GM19043 (cell line): ENCODE measurements at regions not wholly inside any gene's neighbourhood (a gene's known extent, or its start where the extent isn't known, plus 50 kb on each side); places are given as distances from the start of the nearest gene placed in this dataset.
"Not testable (repeated sequence)": the region's sequence is repeated elsewhere in the genome, so short reads cannot be mapped to it uniquely, and the experiment has no call there.

Source experiments
- ATAC-seq: cut with Tn5 transposase; IDR thresholded peaks from one replicate; pipeline ENCODE4 v1.9.1; 2021; ENCODE audit warnings: low read depth; ENCODE audit not compliant: unreplicated experiment

DNA sequence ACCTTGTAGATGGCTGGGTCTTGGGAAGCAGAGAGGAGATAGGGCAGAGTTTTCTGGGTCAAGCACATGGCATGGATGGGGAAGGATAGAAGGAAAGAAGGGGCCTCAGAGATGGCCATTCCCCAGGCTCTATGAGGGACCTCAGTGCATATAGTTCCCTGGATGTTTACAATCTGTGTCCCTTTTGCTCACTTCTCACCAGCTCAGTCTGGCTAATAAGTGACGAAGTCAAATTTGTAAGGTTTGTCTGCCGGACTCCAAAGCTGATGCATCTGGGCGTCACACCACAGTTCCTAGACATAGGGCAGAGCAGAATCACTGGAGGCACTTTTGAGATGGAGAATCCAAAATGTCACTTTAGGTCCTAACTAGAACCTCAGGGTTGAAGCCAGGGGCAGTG is 416.4 kb upstream of the PROX1 start:
- ATAC-seq: no peak

DNA sequence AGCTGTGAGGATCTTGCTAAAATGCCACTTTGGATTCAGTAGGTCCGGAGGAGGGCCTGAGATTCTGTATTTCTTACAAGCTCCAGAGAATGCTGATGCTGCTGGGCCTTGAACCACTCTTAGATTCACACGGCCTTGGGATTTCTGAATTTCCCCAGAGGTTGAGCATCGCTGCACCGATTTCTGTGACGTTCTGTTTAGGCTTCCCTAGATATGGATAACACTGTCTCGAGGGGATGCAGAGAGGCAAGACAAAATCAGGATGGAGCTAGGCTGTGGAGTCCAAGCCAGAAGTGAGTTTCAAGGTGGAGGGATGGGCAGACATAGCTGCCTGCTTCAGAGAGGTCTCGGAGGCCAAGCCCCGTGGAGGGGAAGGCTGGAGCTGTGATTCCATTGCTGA is 415.9 kb upstream of the PROX1 start:
- no peak for ATAC-seq

DNA sequence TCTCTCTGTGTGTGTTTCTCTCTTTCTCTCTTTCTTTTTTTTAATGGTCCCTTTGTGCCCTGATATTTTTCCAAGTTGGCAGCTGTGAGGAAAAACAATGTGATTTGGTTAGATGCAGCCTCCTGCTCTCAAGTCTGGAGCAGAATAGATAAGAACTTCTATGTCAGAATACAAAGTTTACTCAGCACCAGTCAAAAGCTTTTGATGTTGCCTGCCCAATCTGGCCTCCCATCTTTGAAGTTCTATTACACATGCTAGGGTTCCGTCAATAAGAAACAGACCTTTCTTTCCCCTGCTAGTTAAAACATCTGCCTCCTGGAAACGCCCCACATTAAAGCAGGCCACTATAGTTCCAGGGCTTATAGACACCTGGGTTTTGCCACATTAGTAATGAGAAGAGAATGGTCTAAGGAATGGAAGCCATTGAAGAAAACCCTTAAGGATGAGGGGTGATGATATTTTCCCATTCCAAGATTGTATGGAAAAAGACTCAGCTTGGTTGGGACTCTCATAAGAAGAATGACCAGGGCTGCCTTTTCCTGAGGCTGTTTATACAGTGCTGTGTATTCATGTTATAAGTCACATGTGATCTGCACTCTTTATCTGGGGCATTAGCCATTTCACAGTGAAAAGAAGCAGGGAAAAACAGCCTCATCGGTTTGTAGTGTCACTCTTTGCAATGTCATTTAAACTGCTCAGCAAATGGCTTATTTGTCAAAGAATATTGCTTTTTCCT is 414.7 kb upstream of the PROX1 start:
- no peak for ATAC-seq

DNA sequence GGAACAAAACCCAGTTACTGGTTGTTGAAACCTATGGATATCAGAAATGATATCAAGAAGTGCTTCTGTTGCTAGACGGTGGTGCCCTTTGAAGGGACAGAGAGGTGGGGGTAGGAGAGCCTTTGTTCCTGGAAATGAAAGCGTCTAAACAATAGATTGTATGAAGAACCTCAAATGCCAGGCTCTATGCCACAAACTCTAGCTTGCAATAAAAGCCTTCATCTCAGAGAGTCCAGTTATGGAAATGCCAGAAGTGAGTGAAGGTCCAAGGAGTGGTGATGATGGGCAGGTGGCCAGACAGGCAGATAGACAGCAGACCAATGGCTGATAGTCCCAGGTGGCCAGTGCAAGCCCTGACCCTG is 414.1 kb upstream of the PROX1 start:
- ATAC-seq: no peak

DNA sequence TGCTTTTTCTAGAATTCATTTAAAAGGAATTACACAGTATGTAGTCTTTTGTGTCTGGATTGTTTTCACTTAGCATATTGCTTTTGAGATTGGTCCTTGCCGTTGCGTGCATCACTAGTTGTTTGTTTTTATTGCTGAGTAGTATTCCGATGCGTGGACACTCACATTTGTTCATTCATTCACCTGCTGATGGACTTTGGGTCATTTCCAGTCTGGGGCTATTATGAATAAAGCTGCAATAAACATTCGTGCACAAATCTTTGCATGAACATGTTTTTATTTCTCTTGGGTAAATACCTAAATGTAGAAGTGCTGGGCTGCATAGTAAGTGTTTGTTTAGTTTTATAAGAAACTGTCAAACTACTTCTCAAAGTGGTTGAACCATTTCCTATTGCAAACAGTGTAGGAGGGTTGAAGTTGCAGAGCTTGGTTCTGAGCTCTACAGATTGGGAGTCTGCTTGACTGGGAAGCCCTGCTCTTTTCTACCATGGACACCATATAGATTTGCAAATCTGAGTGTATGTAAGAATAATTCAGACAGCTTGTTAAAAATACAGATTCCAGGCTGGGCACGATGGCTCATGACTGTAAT is 404.7 kb upstream of the PROX1 start:
- ATAC-seq: no peak

DNA sequence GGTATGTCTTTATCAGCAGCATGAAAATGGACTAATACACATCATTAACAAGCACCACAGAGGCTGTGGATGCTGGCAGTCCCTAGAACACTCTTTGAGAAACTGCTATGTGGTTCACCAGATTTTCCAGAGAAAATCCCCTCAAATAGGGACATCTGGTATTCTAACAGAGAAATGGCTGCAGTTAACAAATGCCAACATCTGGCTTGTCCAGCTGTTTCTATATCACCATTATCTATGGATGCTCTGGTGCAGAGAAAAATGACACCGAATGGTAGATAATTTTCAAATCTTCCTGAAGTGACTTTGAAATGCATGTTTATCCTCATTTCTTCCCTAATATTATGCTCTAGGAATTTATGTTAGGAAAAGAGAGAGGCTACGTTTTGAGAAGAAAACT is 403.5 kb upstream of the PROX1 start:
- no peak for ATAC-seq

DNA sequence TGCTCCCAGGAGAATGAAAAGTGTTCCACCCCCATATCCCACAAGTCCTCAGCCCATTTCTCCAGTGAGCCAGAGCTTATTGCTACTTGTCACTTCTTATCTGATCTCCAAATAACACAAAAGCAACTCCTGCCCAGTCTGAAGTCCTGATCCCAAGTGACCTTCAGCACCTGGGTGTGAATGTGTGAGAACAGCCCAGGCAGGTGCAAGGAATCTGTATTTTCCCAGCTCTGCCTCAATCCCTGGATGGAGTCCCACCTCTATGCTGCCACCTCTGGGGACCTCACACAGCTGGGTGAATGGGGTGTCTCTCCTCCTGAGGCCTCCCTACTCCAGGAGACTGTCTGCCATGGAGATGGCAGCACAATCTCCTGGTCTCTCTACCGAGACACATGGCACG is 402.4 kb upstream of the PROX1 start:
- ATAC-seq: no peak

DNA sequence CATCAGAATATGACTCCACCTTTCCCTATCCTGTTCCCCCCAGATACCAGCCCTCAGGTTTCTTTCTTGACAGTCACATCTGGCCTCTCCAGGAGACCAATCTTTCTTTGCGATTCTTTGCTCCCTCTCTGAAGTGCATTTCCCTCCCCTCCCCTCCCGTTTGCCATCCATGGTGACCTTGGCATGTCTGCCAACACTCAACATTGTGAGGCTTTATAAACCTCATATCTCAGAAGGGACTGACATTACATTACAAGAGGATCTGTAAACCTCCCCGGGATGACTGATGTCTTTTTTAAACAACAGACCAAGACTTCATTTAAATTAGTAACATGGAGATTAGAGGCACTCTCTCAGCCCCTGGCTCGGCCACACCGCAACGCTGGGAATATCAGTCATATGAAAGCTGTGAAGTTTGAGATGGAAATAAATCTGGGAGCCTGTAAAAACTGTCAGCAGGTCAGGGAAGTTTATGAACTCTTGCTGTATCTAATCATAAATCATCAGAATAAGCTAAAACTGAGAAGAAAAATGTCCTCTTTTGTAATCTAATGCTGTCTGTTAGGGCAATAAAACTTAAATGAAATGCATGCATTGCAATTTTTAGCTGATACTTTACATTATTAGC is 401.7 kb upstream of the PROX1 start:
- ATAC-seq: no peak

DNA sequence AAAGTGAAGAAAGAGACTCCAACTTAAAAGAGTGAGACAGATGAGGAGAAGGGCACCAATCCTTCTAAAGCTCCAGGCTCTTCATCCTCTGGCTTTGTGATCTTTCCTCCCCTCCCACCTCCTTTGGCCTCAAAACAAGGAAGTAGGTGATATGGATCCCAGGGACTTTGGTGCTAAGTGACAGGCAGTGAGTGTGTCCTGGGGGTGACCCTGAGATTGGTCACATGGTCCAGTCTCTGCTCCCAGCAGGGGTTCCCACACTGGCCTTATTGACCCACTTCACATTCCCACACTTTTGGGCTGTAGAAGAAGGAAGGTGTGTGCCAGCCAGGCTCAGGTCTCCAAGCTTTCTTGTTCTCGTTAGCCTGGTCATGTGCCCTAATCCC is 401.2 kb upstream of the PROX1 start:
- ATAC-seq: no peak

DNA sequence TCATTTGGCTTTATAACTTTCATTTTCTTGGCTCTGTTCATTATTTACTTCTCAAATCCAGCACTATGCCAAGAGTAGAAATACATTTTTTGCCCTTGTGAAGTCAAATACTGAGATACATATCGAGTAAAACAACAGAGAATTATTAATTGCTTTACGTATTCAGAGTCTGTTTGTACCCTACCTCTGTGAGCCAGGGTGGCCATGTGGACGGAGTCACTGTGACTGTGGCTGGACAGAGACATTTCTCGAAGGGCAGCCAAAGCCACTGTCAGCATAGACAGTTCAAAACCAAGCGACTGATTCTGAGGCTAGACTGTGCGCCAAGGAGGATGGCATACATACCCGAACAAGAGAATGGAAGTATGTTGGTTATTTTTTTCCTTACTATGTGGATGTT is 391.0 kb upstream of the PROX1 start:
- no peak for ATAC-seq

DNA sequence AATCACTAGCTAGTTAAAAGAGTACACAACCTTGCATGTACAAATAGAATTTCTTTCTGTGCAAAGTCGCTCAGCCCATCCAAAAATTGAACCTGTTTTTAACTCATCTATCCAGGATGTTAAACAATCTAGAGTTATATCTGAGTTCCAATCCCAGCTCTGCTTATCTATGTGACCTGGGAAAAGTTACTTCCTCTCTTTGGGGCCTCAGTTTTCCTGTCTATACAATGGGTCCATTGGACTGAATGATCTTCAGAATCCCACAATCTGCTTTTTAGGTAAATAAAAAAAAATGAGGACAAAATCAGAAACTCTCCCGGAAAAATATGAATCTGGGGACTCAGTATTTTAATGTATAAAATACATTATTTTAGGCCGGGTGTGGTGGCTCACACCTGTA is 389.5 kb upstream of the PROX1 start:
- ATAC-seq: no peak

DNA sequence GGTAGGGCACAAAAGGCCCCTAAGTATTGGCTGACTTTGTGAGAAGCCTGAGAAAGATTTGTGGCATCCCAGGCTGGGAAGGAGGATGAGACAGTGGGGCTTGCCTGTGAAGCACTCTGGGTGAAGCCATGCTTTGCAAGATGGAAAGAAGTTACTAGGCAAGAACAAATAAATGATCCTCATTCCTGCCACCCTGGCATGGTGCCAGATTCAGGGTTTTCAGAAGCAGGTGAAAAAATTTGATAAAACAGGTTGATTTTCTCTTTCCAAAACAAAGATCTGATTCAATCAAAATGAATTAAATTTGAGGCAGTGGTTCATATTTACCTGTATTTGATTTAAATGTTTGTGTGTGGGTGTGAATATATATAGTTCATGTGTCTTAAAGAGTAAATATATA is 386.9 kb upstream of the PROX1 start:
- no peak for ATAC-seq

DNA sequence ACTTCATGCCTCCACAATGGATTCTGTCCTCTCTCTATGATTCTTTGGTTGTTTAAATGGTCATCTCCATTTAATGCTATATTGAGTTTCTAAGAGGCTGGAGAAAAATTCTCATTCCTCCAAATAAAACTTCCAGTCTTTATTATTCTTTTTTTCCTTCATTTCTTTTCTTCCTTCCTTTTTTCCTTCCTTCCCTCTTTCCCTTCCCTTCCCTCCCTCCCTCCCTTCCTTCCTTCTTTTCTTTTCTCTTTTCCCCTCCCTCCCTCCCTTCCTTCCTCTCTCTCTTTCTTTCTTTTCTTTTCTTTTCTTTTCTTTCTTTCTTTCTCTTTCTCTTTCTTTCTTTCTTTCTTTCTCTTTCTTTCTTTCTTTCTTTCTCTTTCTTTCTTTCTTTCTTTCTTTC is 386.1 kb upstream of the PROX1 start:
- not testable (repeated sequence) for ATAC-seq

DNA sequence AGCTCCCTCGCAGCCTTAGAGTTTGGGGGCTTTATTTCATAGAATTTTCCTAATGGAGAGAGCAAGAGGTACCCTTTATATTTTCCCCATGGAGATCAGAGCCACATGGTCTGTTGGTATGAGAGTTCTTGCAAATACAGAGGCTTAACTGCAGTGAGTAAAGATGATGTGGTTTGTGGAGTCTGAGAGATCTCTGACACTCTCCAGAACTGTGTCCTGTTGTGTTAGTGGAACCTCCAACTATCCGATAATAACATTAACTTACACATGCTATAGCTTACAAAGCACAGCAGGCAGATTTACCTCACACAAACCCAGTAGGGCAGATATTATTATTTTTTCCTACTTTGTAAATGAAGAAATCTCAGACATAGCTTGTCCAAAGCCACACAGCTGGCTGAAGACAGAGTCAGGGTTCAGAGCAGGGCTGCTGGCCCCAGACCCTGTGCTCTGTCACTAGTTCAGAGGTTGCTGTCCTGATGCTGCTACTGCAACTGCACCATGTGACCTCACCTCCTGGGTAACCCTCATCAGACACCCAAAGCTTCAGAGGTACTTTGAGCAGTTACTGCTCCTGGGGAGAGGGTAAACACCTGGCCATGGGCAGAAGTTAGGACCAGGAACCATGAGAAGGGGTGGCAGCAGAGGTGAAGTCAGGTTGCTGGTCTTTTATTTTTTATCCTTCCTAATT is 384.8 kb upstream of the PROX1 start:
- ATAC-seq: no peak

DNA sequence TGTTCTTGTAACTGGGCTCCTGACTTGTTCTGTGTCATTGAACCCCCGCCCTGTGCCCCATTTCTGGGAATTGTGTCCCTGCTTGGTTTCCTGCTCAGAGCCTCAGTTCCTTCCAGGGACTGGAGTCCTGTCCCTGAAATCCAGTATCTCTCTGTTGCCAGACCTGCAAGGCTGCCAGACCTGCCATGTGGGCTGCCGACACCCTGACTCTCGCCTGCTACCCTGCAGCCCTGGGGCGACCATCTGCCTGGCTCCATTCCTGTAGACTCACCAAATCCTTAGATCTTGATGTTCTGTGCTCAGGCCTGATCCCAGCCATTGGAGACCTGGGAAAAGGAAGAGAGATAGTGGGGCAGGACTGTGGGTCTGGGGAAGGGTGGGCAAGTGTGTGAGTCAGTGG is 383.3 kb upstream of the PROX1 start:
- no peak for ATAC-seq

DNA sequence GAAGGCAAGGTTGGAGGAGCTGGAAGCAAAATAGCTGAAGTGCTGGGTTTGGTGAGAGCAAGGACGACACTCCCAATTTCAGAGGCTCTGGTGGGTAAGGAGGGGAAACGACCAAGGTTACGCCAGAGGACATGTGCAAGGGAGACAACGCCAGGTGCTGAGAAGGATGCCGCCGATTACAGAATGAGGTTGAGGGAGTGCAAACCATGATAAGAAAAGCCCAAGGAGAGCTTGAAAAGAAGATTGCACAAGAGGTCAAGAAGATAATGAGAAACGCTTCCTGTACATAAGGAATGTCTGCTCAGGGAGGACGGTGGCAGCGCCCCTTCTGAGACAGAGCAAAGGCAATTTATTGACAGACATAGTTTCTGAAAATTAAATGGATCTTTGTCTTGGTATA is 382.0 kb upstream of the PROX1 start:
- no peak for ATAC-seq

DNA sequence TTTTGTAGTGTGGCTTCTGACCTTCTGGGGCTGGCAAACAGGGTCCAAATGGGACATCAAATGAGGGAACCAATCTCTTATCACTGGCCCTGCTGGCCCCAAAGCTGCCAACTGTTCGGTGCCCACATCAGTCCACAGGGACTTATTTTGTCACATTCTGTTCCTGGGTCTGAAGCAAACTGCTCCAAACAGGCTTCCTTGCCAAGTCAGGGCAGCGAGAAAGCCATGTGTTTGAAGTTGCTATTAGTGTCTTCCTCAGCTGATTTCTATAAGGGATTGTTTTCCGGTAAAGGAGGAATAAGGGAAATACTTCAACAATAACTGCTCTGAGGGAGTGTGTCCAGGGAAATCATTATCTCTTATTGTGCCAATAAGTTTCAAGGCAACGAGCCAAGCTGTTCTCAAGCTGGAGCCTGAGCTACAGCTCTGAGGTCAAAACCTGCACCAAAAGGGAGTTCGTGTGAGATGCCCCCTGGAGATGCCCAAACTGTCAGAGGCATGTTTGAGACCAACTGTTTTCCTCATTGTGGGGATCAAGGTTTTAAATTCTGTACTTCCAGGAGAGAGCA is 381.4 kb upstream of the PROX1 start:
- no peak for ATAC-seq

DNA sequence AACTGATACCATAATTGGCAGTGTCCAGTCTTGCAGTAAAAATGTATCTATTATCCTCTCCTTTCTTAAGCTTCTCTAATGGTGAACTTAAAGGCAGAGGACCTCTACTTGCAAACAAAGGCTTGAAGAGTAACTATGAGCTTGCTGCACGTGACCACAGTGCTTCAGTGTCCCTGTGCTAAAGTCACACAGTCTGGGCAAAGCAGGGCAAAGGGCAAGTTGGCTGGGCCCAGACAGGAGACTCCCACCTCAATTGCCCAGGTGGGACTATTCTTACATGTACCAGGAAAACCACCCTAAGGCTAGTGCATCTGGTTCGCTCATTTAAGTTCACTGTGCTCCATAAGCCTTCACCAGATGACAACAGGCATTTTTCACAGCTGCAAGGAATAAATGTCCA is 374.2 kb upstream of the PROX1 start:
- ATAC-seq: no peak

DNA sequence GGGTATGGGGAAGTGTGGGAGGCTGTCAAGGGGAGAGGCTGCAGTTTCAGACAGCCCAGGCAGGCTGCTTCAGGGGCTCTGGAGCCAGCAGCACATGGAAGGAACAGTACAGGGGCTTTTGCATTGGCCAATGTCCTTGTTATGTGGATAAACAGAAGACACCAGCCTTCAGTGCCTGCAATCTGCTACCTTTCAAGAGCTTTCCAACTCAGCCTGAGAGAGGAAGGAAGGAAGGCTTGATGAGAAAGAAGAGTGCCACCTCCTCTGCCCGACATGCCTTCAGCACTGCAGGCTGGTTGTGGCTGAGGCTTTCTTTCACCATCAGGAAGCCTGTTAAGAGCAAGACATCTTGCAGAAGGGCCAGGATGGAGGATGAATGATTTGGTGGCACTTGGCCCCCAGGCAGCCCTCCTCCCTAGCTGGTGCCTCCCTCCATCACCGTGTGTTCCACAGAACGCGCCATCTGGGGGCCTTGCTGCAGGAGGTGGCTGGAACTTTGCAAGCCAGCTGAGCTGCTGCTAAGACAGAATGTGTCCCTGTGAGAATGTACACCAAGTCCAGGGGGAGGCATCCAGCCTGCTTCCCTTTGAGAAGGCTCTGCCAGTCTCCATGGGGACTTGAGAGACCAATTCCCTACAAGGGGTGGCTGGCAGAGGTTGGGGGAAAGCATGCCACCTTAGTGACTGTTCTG is 372.4 kb upstream of the PROX1 start:
- no peak for ATAC-seq

DNA sequence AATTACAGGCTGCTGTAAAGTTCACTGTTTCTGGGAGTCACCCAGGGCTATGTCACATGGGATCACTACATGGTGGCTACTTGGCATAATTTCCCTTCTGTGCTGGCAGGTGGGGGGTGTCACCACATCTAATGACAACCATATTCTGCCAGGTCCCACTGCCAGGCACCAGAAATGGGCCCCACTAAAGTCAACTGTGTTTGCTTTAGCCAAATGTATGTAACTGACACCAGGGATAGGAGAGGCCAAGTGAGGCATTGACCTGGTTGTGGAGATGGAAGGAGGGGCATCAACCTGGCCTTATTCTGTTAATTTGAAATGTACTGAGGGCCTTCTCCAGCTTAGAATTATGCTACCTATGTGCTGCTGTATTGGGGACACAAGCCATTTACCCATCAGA is 370.6 kb upstream of the PROX1 start:
- no peak for ATAC-seq

DNA sequence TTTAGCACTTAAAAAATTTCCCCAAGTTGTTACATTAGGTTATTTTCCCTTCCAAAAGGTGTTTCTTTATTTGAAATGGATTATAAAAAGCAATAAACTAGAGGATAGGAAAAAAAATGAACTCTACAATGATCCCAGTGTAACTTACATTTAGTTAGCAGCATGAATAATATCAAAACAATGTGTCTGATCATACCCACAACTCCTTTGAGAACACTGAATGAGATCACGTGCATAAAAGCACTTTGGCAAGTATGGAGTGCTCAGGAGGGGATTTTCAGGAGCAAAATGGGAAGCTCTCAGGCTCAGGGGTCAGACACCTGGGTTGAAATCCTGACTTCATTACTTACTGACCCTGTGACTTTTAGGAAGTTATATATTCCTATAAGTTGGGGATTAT is 369.7 kb upstream of the PROX1 start:
- no peak for ATAC-seq
